ENCODE measurements at regions not wholly inside any gene's neighbourhood (a gene's known extent, or its start where the extent isn't known, plus 50 kb on each side); places are given as distances from the start of the nearest gene placed in this dataset.

GRCh38 chr14:44639781-44640385 is 132.8 kb upstream of the FSCB start:
- intact Hi-C loops (cut with DNase I): no loop called here

GRCh38 chr14:44634692-44635091 is 127.6 kb upstream of the FSCB start:
- intact Hi-C loops (cut with DNase I): no loop called here
- no peak for ATAC-seq

More at GRCh38 chr14:44639781-44640385, 132.8 kb upstream of the FSCB start:
- ATAC-seq (no peak), DNase-seq (no peak)
- Histone ChIP-seq H3K9me3 (no peaks in the 10 kb centered on the region), H3K27me3 (ENCODE audit: low read depth) (no peaks in the 10 kb centered on the region), H3K4me3 (no peak overlapping the region), H3K4me1 (no peaks in the 10 kb centered on the region), H3K36me3 (no peaks in the 10 kb centered on the region), H3K27ac (no peak overlapping the region)
- TF ChIP-seq CTCF (IDR thresholded peaks at IDR 0.05): no peak

GRCh38 chr14:44626423-44626822 is 119.3 kb upstream of the FSCB start:
- ATAC-seq (no peak), DNase-seq (no peak)
- intact Hi-C loops (cut with DNase I): no loop called here
- no peak for TF ChIP-seq CTCF (IDR thresholded peaks at IDR 0.05)
- H3K36me3 ChIP-seq: no peaks in the 10 kb centered on the region
- no peaks in the 10 kb centered on the region for H3K27me3 ChIP-seq (ENCODE audit: low read depth)
- H3K4me3 ChIP-seq: no peak overlapping the region
- H3K4me1 ChIP-seq: no peaks in the 10 kb centered on the region
- no peak overlapping the region for H3K27ac ChIP-seq
- H3K9me3 ChIP-seq: no peaks in the 10 kb centered on the region

More at GRCh38 chr14:44634692-44635091, 127.6 kb upstream of the FSCB start:
- Histone ChIP-seq H3K27ac (no peak overlapping the region), H3K4me3 (no peak overlapping the region), H3K4me1 (no peaks in the 10 kb centered on the region), H3K9me3 (no peaks in the 10 kb centered on the region), H3K36me3 (no peaks in the 10 kb centered on the region), H3K27me3 (ENCODE audit: low read depth) (no peaks in the 10 kb centered on the region)
- no peak for DNase-seq
- no peak for TF ChIP-seq CTCF (IDR thresholded peaks at IDR 0.05)

DNA sequence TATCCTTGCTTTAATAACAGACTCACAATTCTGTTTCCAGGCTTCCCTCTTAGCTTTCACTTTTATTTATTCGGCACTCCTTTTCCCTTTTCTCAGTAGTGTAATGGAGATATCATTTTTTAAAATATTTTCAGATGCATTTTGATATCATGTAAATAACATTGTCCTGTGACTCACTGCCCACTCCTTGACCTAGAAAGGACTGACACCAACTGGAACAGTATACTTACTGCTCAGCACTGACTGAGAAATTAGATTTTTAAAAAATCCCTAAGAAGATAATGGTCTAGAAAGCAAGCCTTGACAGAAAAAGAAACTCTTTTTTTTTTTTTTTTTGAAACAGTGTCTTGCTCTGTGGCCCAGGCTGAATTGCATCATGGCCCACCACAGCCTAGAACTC is 118.0 kb upstream of the FSCB start:
- no peak overlapping the region for H3K27ac ChIP-seq
- H3K4me1 ChIP-seq: no peaks in the 10 kb centered on the region
- DNase-seq: no peak
- no peak for TF ChIP-seq CTCF (IDR thresholded peaks at IDR 0.05)
- no peak overlapping the region for H3K4me3 ChIP-seq
- intact Hi-C loops (cut with DNase I): no loop called here
- H3K36me3 ChIP-seq: no peaks in the 10 kb centered on the region
- H3K27me3 ChIP-seq (ENCODE audit: low read depth): no peaks in the 10 kb centered on the region
- no peak for ATAC-seq
- H3K9me3 ChIP-seq: no peaks in the 10 kb centered on the region

- H3K4me3 ChIP-seq: no peak overlapping the region
- DNase-seq: no peak
- TF ChIP-seq CTCF (IDR thresholded peaks at IDR 0.05): no peak
Observed at GRCh38 chr14:44620121-44621019, 113.3 kb upstream of the FSCB start.

More at GRCh38 chr14:44620121-44621019, 113.3 kb upstream of the FSCB start:
- no peaks in the 10 kb centered on the region for H3K36me3 ChIP-seq
- no peaks in the 10 kb centered on the region for H3K4me1 ChIP-seq
- H3K27ac ChIP-seq: no peak overlapping the region
- H3K9me3 ChIP-seq: no peaks in the 10 kb centered on the region
- no peak for ATAC-seq
- intact Hi-C loops (cut with DNase I): no loop called here
- no peaks in the 10 kb centered on the region for H3K27me3 ChIP-seq (ENCODE audit: low read depth)

Measured in lower lobe of right lung (tissue), 2 donors.